ENCODE measurements at regions not wholly inside any gene's neighbourhood (a gene's known extent, or its start where the extent isn't known, plus 50 kb on each side); places are given as distances from the start of the nearest gene placed in this dataset.

GRCh38 chr5:90223756-90224155, 185.8 kb downstream of the CETN3 start:
- dilution Hi-C loops (cut with HindIII; ENCODE audit: low sequenced_read_pairs, unreplicated experiment) (no loop called here), intact Hi-C loops (cut with micrococcal nuclease) (no loop called here)
- CTCF ChIA-PET: no interaction called here

More at GRCh38 chr5:90223756-90224155, 185.8 kb downstream of the CETN3 start:
- no peaks in the 10 kb centered on the region for H3K27me3 ChIP-seq (ENCODE audit: control insufficient read depth, insufficient read depth, low read length)
- H3K36me3 ChIP-seq (ENCODE audit: control insufficient read depth, insufficient read depth, low read length): no peaks in the 10 kb centered on the region
- in situ Hi-C loops (cut with MboI; ENCODE audit: low sequenced_read_pairs): no loop called here
- no peak overlapping the region for H2AFZ ChIP-seq (replicated peaks; ENCODE audit: low read length, poor library complexity)
- H3K18ac ChIP-seq (ENCODE audit: low read depth, low read length): no peak overlapping the region
- no peak overlapping the region for H2BK20ac ChIP-seq (ENCODE audit: low read depth, low read length)
- no peak overlapping the region for H3K14ac ChIP-seq (replicated peaks; ENCODE audit: low read depth, low read length)
- peaks cover 2% of the 10 kb centered on the region; the same call in 1 of the 2 replicates for H3K9me3 ChIP-seq (ENCODE audit: control insufficient read depth, insufficient read depth, low read length)
- WGBS, 2 experiments (ENCODE audit: extremely low coverage in 2 of 2, insufficient read length in 1 of 2): no CpG with 5 or more reads among the region's 2 CpGs
- H3K4me3 ChIP-seq (ENCODE audit: insufficient read depth, low read depth, low read length): no peak overlapping the region
- no peaks in the 10 kb centered on the region for H3K4me1 ChIP-seq (ENCODE audit: control insufficient read depth, insufficient read depth, low read length)
- no peak overlapping the region for H3K27ac ChIP-seq (ENCODE audit: insufficient read depth, low read length)
- no peak overlapping the region for H2BK5ac ChIP-seq (ENCODE audit: low read depth, low read length, poor library complexity, severe bottlenecking)
- H4K91ac ChIP-seq (ENCODE audit: insufficient read depth, low read depth, low read length): no peak overlapping the region
- H3K9me1 ChIP-seq (ENCODE audit: insufficient read depth, low read length): no peaks in the 10 kb centered on the region
- POLR2A ChIA-PET (ENCODE audit: unreplicated experiment): no interaction called here
- no peak overlapping the region for H4K8ac ChIP-seq (ENCODE audit: low read depth in 2 of 2, low read length in 2 of 2)
- H3K23ac ChIP-seq (ENCODE audit: low read depth, low read length): no peak overlapping the region
- TF ChIP-seq POLR2A (IDR thresholded peaks at IDR 0.05; ENCODE audit: low read depth, low read length) (no peak), RAD21 (IDR thresholded peaks at IDR 0.05; ENCODE audit: low read length) (no peak), NFE2L2 (IDR thresholded peaks at IDR 0.05; ENCODE audit: low read depth, low read length) (no peak), SMC3 (IDR thresholded peaks at IDR 0.05; ENCODE audit: low read depth, low read length) (no peak), CEBPB (IDR thresholded peaks at IDR 0.05; ENCODE audit: low read depth, low read length) (no peak), BHLHE40 (IDR thresholded peaks at IDR 0.05; ENCODE audit: low read depth, low read length) (no peak), MXI1 (IDR thresholded peaks at IDR 0.05; ENCODE audit: borderline replicate concordance, low read depth, low read length) (no peak), CHD1 (IDR thresholded peaks at IDR 0.05; ENCODE audit: low read depth, low read length) (no peak), CTCF (conservative IDR thresholded peaks at IDR 0.05; ENCODE audit: low read depth, low read length) (no peak)
- no peak overlapping the region for H3K4ac ChIP-seq (ENCODE audit: low read depth, low read length)
- no peak overlapping the region for H3K4me2 ChIP-seq (ENCODE audit: low read depth, low read length)
- H3K9ac ChIP-seq (ENCODE audit: low read depth, low read length): no peak overlapping the region
- DNase-seq: no peak
- H3K56ac ChIP-seq (ENCODE audit: extremely low read depth, insufficient read depth, low read length): no peak overlapping the region
- H3K79me1 ChIP-seq (ENCODE audit: low read depth in 1 of 2, low read length in 2 of 2): no peaks in the 10 kb centered on the region
- H2AK5ac ChIP-seq (ENCODE audit: low read depth, low read length): no peak overlapping the region
- no peak overlapping the region for H4K5ac ChIP-seq (ENCODE audit: low read depth, low read length)
- no peaks in the 10 kb centered on the region for H4K20me1 ChIP-seq (ENCODE audit: insufficient read depth, low read length)
- no peak overlapping the region for H2BK120ac ChIP-seq (ENCODE audit: low read depth, low read length)
- H2AK9ac ChIP-seq (replicated peaks; ENCODE audit: low read depth, low read length, poor library complexity): no peak overlapping the region
- BruUV-seq (replicated peaks): no TSS peak
- no peak for ATAC-seq (ENCODE audit: low read depth)
- no peak overlapping the region for H2BK15ac ChIP-seq (ENCODE audit: low read depth, low read length)
